ENCODE measurements at regions not wholly inside any gene's neighbourhood (a gene's known extent, or its start where the extent isn't known, plus 50 kb on each side); places are given as distances from the start of the nearest gene placed in this dataset.

DNA sequence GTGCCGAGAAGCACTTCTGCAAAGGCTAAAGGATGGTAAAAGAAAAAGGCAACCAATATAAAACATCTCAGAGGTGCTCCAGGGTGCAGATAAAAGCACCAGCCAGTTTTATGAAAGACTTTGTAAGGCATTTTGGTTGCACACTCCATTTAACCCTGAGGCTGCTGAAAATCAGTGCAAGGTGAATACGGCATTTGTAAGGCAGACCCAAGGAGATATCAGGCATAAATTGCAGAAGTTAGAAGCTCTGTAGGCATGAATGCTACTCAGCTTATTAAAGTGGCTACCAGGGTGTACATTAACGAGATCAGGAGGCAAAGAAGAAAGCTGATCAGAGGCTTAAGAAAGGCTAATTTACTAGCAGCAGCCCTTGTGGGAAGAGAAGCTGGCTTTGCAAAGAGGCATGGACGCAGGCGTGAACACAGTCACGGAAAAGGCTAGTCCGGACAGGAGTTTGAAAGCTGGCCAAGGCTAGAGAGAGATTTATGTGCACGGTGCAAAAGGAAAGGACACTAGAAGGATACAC is 99.6 kb downstream of the ZNF429 start:
- no peaks in the 10 kb centered on the region for H3K36me3 ChIP-seq
- ATAC-seq = no peak
- H3K27ac ChIP-seq = peak overlapping the region; percentile 14 to 79 (median 72)
- H3K9me3 ChIP-seq = no peaks in the 10 kb centered on the region
- WGBS, 2 donors (ENCODE audit: low coverage in 1 of 2) = 15 to 19% methylated on average over 7 to 8 of the region's 8 CpGs
- H3K4me1 ChIP-seq = peaks cover 3 to 36% (median 6%) of the 10 kb centered on the region in 3 donors
- H3K27me3 ChIP-seq = no peaks in the 10 kb centered on the region
- no peak for TF ChIP-seq EP300 (IDR thresholded peaks at IDR 0.05)
- TF ChIP-seq POLR2AphosphoS5 (IDR thresholded peaks at IDR 0.05) = no peak
- TF ChIP-seq POLR2A (IDR thresholded peaks at IDR 0.05) = no peak
- TF ChIP-seq, protein P1, sequence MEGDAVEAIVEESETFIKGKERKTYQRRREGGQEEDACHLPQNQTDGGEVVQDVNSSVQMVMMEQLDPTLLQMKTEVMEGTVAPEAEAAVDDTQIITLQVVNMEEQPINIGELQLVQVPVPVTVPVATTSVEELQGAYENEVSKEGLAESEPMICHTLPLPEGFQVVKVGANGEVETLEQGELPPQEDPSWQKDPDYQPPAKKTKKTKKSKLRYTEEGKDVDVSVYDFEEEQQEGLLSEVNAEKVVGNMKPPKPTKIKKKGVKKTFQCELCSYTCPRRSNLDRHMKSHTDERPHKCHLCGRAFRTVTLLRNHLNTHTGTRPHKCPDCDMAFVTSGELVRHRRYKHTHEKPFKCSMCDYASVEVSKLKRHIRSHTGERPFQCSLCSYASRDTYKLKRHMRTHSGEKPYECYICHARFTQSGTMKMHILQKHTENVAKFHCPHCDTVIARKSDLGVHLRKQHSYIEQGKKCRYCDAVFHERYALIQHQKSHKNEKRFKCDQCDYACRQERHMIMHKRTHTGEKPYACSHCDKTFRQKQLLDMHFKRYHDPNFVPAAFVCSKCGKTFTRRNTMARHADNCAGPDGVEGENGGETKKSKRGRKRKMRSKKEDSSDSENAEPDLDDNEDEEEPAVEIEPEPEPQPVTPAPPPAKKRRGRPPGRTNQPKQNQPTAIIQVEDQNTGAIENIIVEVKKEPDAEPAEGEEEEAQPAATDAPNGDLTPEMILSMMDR (IDR thresholded peaks at IDR 0.05) = no peak
- H3K4me3 ChIP-seq = peak overlapping the region; percentile 50 to 58
